Fibroblast of lung (primary cell): ENCODE measurements at regions not wholly inside any gene's neighbourhood (a gene's known extent, or its start where the extent isn't known, plus 50 kb on each side); places are given as distances from the start of the nearest gene placed in this dataset.
A peak's percentile ranks its signal among the peaks of the same experiment; 100 is the strongest.

Experiments used
- DNase-seq, 2 donors: peaks; one replicate each; pipeline versions ENCODE4 v3.0.0 to v3.0.0-alpha.2; 2010; ENCODE audit warnings: low read depth in 2 of 2
- H2AFZ ChIP-seq: 2 replicates; pipeline ENCODE4 v1.5.1; 2012; ENCODE audit warnings: low read length, control low read depth, inconsistent platforms
- H3K27ac ChIP-seq: 2 replicates; pipeline ENCODE4 v1.5.1; 2011; ENCODE audit warnings: low read length, control low read depth; ENCODE audit not compliant: insufficient read depth
- H3K27me3 ChIP-seq: 2 replicates; pipeline ENCODE4 v1.5.1; 2011; ENCODE audit warnings: mild to moderate bottlenecking, low read length; ENCODE audit not compliant: control insufficient read depth, insufficient read depth
- H3K36me3 ChIP-seq: 2 replicates; pipeline ENCODE4 v1.5.1; 2011; ENCODE audit warnings: low read length; ENCODE audit not compliant: control insufficient read depth, insufficient read depth
- H3K4me1 ChIP-seq: 2 replicates; pipeline ENCODE4 v1.5.1; 2011; ENCODE audit warnings: low read length; ENCODE audit not compliant: control insufficient read depth, insufficient read depth; ENCODE audit errors: extremely low read depth
- H3K4me2 ChIP-seq: 2 replicates; pipeline ENCODE4 v1.5.1; 2011; ENCODE audit warnings: low read length, control low read depth; ENCODE audit not compliant: insufficient read depth; ENCODE audit errors: extremely low read depth
- H3K4me3 ChIP-seq, 4 experiments: fragments of 200-600 bp in 1 of 4; sonication (generic) in 1 of 4; replicated peaks in 1 of 4; 2 replicates each; pipeline ENCODE4 v1.5.1; 2011 to 2016; ENCODE audit warnings: low read length in 4 of 4, low read depth in 3 of 4, mild to moderate bottlenecking in 3 of 4, control low read depth in 2 of 4, inconsistent platforms in 1 of 4, mixed read lengths in 1 of 4; ENCODE audit not compliant: insufficient read depth in 1 of 4; ENCODE audit errors: control extremely low read depth in 1 of 4
- H3K79me2 ChIP-seq: 2 replicates; pipeline ENCODE4 v1.5.1; 2012; ENCODE audit warnings: mild to moderate bottlenecking, low read length, inconsistent platforms; ENCODE audit not compliant: control insufficient read depth, insufficient read depth
- H3K9ac ChIP-seq: 2 replicates; pipeline ENCODE4 v1.5.1; 2011; ENCODE audit warnings: mild to moderate bottlenecking, low read length, control low read depth; ENCODE audit not compliant: insufficient read depth
- H3K9me3 ChIP-seq: 2 replicates; pipeline ENCODE4 v1.5.1; 2012; ENCODE audit warnings: low read depth, low read length; ENCODE audit not compliant: control insufficient read depth, insufficient read depth
- H4K20me1 ChIP-seq: 2 replicates; pipeline ENCODE4 v1.5.1; 2011; ENCODE audit warnings: low read length; ENCODE audit not compliant: control insufficient read depth, insufficient read depth; ENCODE audit errors: extremely low read depth
- CTCF ChIP-seq, 2 donors: IDR thresholded peaks in 1 of 2; conservative IDR thresholded peaks in 1 of 2; 1 replicate in 1 of 2; 2 replicates in 1 of 2; pipeline ENCODE4 v1.5.1; 2011 to 2012; ENCODE audit warnings: low read length in 2 of 2, control low read depth in 1 of 2, inconsistent platforms in 1 of 2, low read depth in 1 of 2, mild to moderate bottlenecking in 1 of 2
- EZH2 ChIP-seq: IDR thresholded peaks from 2 replicates; pipeline ENCODE4 v1.5.1; 2012; ENCODE audit warnings: low read length, control low read depth, mild to moderate bottlenecking; ENCODE audit errors: missing control alignments

GRCh38 chr5:134463991-134464760 lies 52.5 kb upstream of the CDKN2AIPNL start:
- H3K4me3 ChIP-seq = no peak overlapping the region
- DNase-seq = peak in 1 of 2 donors; percentile 60
- no peak overlapping the region for H3K27ac ChIP-seq
- no peaks in the 10 kb centered on the region for H4K20me1 ChIP-seq
- H2AFZ ChIP-seq = no peak overlapping the region
- H3K9me3 ChIP-seq = no peaks in the 10 kb centered on the region
- H3K4me2 ChIP-seq = no peak overlapping the region
- no peaks in the 10 kb centered on the region for H3K36me3 ChIP-seq
- H3K4me1 ChIP-seq = peaks cover 2% of the 10 kb centered on the region
- H3K79me2 ChIP-seq = no peaks in the 10 kb centered on the region
- H3K9ac ChIP-seq = no peak overlapping the region
- H3K27me3 ChIP-seq = no peaks in the 10 kb centered on the region
- TF ChIP-seq CTCF (conservative IDR thresholded peaks at IDR 0.05 in 1 of 2, IDR thresholded peaks at IDR 0.05 in 1 of 2; ENCODE audit: low read depth in 1 of 2, low read length in 2 of 2) = no peak

- no peaks in the 10 kb centered on the region for H4K20me1 ChIP-seq
- H3K36me3 ChIP-seq = no peaks in the 10 kb centered on the region
- TF ChIP-seq CTCF (conservative IDR thresholded peaks at IDR 0.05 in 1 of 2, IDR thresholded peaks at IDR 0.05 in 1 of 2; ENCODE audit: low read depth in 1 of 2, low read length in 2 of 2) (no peak), EZH2 (no peak)
- no peak overlapping the region for H3K4me2 ChIP-seq
- H3K79me2 ChIP-seq = no peaks in the 10 kb centered on the region
- no peaks in the 10 kb centered on the region for H3K9me3 ChIP-seq
- peaks cover 2% of the 10 kb centered on the region for H3K4me1 ChIP-seq
- no peak overlapping the region for H3K9ac ChIP-seq
- no peak overlapping the region for H3K4me3 ChIP-seq
- no peak for DNase-seq
- no peak overlapping the region for H3K27ac ChIP-seq
- no peaks in the 10 kb centered on the region for H3K27me3 ChIP-seq
- no peak overlapping the region for H2AFZ ChIP-seq
Observed at GRCh38 chr5:134463176-134463720, 51.6 kb upstream of the CDKN2AIPNL start.

GRCh38 chr5:134462761-134463160 lies 51.1 kb upstream of the CDKN2AIPNL start:
- no peaks in the 10 kb centered on the region for H3K36me3 ChIP-seq

More at GRCh38 chr5:134462761-134463160, 51.1 kb upstream of the CDKN2AIPNL start:
- Histone ChIP-seq H3K9me3 (no peaks in the 10 kb centered on the region), H3K4me2 (no peak overlapping the region), H3K4me1 (peaks cover 4% of the 10 kb centered on the region), H2AFZ (no peak overlapping the region), H3K9ac (no peak overlapping the region), H4K20me1 (no peaks in the 10 kb centered on the region), H3K79me2 (no peaks in the 10 kb centered on the region), H3K27me3 (no peaks in the 10 kb centered on the region), H3K27ac (no peak overlapping the region), H3K4me3 (no peak overlapping the region)
- TF ChIP-seq EZH2 (no peak), CTCF (conservative IDR thresholded peaks at IDR 0.05 in 1 of 2, IDR thresholded peaks at IDR 0.05 in 1 of 2; ENCODE audit: low read depth in 1 of 2, low read length in 2 of 2) (no peak)
- DNase-seq = no peak
